ENCODE measurements at regions not wholly inside any gene's neighbourhood (a gene's known extent, or its start where the extent isn't known, plus 50 kb on each side); places are given as distances from the start of the nearest gene placed in this dataset.

- no peak overlapping the region for H3K27ac ChIP-seq
- TF ChIP-seq ZFX (IDR thresholded peaks at IDR 0.05; ENCODE audit: borderline replicate concordance), result no peak
- TF ChIP-seq, protein P1, sequence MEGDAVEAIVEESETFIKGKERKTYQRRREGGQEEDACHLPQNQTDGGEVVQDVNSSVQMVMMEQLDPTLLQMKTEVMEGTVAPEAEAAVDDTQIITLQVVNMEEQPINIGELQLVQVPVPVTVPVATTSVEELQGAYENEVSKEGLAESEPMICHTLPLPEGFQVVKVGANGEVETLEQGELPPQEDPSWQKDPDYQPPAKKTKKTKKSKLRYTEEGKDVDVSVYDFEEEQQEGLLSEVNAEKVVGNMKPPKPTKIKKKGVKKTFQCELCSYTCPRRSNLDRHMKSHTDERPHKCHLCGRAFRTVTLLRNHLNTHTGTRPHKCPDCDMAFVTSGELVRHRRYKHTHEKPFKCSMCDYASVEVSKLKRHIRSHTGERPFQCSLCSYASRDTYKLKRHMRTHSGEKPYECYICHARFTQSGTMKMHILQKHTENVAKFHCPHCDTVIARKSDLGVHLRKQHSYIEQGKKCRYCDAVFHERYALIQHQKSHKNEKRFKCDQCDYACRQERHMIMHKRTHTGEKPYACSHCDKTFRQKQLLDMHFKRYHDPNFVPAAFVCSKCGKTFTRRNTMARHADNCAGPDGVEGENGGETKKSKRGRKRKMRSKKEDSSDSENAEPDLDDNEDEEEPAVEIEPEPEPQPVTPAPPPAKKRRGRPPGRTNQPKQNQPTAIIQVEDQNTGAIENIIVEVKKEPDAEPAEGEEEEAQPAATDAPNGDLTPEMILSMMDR (IDR thresholded peaks at IDR 0.05), result no peak
Observed at GRCh38 chr3:104911376-104911775, 455.3 kb upstream of the ALCAM start.

DNA sequence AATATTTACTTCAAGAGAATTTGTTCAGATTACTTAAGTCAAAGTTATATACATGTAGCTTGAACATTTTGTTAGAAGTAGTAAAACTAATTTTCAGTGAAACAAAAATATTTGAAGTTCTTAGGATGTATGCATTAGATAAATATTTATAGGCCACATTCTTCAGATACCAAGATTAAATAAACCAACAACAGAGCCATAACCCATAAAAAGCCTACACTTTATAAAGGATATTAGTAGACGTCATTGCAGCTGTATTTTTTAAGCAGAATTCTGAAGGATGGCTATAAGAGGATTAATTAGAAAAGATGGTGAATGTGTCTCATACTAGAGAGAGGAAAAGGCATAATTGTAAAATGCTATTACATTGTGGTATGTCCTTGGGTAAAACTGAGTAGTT, 449.7 kb upstream of the ALCAM start:
- TF ChIP-seq, protein P1 (IDR thresholded peaks at IDR 0.05), result no peak
- no peak for TF ChIP-seq ZFX (IDR thresholded peaks at IDR 0.05; ENCODE audit: borderline replicate concordance)
- H3K27ac ChIP-seq, result peak overlapping the region; percentile 40

DNA sequence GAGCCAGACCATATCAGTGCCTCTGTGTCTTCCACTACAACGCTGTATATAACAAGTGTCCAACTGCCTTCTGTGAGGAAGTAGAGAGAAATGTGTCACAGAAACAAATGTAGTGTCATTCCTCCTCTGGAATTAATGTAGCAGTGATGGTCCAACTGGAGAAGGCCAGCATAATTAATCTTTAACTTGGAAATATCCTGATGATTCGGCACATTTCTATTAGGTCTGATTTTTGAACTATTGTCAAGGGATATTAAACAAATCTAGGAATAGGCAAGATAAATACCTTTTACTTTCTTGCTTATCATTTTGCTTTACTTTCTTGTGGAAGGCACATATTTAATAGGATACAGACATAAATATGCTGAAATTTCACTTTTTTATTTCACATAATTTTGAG, 446.2 kb upstream of the ALCAM start:
- H3K27ac ChIP-seq, result no peak overlapping the region

DNA sequence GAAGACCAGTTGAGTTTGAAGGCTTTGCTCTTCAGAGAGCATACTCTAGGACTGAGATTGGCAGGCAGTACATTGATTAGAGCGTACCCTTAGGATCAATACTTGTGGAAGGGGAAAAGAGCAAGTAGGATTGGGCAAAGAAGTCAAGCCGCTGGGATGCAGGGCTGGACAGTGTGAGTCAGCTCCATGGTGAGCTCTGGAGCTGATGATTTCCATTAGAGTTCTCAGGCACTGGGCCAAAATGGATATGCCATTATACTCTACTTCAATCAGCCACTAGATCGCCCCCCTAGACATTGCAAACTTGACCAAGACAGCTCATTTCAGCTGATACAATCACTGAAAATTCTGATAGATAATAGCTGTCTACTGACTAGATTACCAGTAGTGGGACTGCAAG, 432.7 kb upstream of the ALCAM start:
- H3K27ac ChIP-seq, result no peak overlapping the region
- TF ChIP-seq, protein P1 (IDR thresholded peaks at IDR 0.05), result no peak
- TF ChIP-seq ZFX (IDR thresholded peaks at IDR 0.05; ENCODE audit: borderline replicate concordance), result no peak

More for the DNA sequence above, 446.2 kb upstream of the ALCAM start:
- no peak for TF ChIP-seq ZFX (IDR thresholded peaks at IDR 0.05; ENCODE audit: borderline replicate concordance)
- TF ChIP-seq, protein P1 (IDR thresholded peaks at IDR 0.05), result no peak

DNA sequence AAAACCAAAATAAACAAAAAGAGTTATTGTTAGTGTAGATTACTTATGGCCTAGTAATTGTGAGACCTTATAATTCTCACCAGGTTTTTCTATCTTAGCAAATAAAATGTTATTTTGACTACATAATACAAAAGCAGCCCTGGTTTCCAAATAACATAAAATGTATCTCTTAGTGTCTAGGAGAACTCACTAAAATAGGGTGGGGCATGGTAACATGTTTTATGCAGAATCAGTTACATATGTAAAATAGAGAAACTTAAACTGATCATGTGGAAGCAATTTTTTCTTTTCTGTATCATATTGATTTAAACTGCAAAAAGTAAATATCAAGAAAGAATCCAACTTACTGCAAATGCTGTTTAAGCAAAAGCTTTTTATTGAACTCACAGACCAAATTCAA, 431.1 kb upstream of the ALCAM start:
- TF ChIP-seq, protein P1 (IDR thresholded peaks at IDR 0.05), result no peak
- no peak for TF ChIP-seq ZFX (IDR thresholded peaks at IDR 0.05; ENCODE audit: borderline replicate concordance)
- no peak overlapping the region for H3K27ac ChIP-seq

DNA sequence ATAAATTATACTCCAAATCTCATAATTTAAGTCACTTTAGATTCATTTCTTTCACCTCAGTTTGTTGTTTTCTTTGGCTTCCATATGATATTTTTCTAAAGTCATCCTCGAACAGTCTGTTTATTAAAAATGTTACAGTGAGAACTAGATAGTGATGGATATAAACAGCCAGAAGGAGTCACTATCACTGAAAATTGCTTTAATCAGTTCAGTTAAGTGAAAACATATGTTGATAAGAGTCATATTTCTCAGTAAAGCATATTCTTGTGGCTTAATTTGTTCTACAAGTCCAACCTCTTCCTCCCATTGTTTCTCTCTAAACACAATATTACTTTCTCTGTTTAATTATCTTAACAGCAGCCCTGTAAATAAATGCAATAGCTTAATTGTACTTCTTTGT, 427.5 kb upstream of the ALCAM start:
- no peak for TF ChIP-seq ZFX (IDR thresholded peaks at IDR 0.05; ENCODE audit: borderline replicate concordance)
- TF ChIP-seq, protein P1 (IDR thresholded peaks at IDR 0.05), result no peak
- H3K27ac ChIP-seq, result no peak overlapping the region

DNA sequence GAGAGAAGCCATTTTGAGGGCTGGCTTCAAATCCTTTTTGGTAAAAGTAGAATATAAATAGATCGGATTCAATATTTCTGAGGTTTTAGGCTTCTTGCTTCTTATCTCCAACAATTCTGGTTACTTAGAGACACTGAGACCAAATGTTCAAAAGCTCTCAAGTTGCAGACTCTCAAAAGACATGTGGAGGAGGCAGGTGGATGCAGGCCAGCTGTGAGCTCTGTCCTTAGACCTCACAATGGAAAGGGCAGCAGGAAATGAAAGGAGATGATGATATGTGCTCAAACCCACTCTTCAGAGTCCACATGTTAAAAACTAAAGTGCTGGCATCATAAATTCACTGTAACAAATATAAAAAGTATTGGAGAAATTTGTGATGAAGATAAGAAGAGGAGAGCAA, 424.9 kb upstream of the ALCAM start:
- TF ChIP-seq ZFX (IDR thresholded peaks at IDR 0.05; ENCODE audit: borderline replicate concordance), result no peak
- TF ChIP-seq, protein P1 (IDR thresholded peaks at IDR 0.05), result no peak
- H3K27ac ChIP-seq, result no peak overlapping the region

Measured in 22Rv1 (cell line).